HepG2 (cell line): ENCODE measurements at regions not wholly inside any gene's neighbourhood (a gene's known extent, or its start where the extent isn't known, plus 50 kb on each side); places are given as distances from the start of the nearest gene placed in this dataset.

Source experiments
- HDAC2 ChIP-seq: sonication (generic); formaldehyde crosslinking; IDR thresholded peaks from 2 replicates; pipeline ENCODE4 v1.4.0; 2020; ENCODE audit warnings: missing genetic modification reagents
- HMGXB3 ChIP-seq: sonication (generic); formaldehyde crosslinking; IDR thresholded peaks from 2 replicates; pipeline ENCODE4 v1.4.0; 2020; ENCODE audit warnings: missing genetic modification reagents, borderline replicate concordance
- MAZ ChIP-seq, 2 experiments: sonication (generic) in 1 of 2; formaldehyde crosslinking in 1 of 2; IDR thresholded peaks; 2 replicates each; pipeline versions ENCODE4 v1.5.0 to v1.6.1; 2012 to 2020; ENCODE audit warnings: low read depth in 2 of 2, mild to moderate bottlenecking in 2 of 2, borderline replicate concordance in 1 of 2, improper control_type of control experiment in 1 of 2, low read length in 1 of 2, missing genetic modification reagents in 1 of 2, moderate library complexity in 1 of 2
- NFIC ChIP-seq: IDR thresholded peaks from 2 replicates; pipeline ENCODE4 v1.6.1; 2012; ENCODE audit warnings: mild to moderate bottlenecking, low read length, inconsistent platforms
- NR2F1 ChIP-seq, 2 experiments: fragments of 450-650 bp in 1 of 2; formaldehyde crosslinking in 1 of 2; IDR thresholded peaks; 2 replicates each; pipeline versions ENCODE4 v1.5.0 to v1.6.1; 2016 to 2020; ENCODE audit warnings: mild to moderate bottlenecking in 1 of 2, missing compliant biosample characterization in 1 of 2, missing genetic modification reagents in 1 of 2, moderate library complexity in 1 of 2
- REPIN1 ChIP-seq: sonication (generic); formaldehyde crosslinking; IDR thresholded peaks from 2 replicates; pipeline ENCODE4 v1.8.0; 2022; ENCODE audit warnings: missing genetic modification reagents, low read depth, mild to moderate bottlenecking, borderline replicate concordance
- ZIK1 ChIP-seq: sonication (generic); formaldehyde crosslinking; IDR thresholded peaks from 2 replicates; pipeline ENCODE4 v1.5.0; 2020; ENCODE audit warnings: mild to moderate bottlenecking, low read depth, missing genetic modification reagents, borderline replicate concordance
- ZZZ3 ChIP-seq: sonication (generic); formaldehyde crosslinking; IDR thresholded peaks from 2 replicates; pipeline ENCODE4 v1.4.0; 2020; ENCODE audit warnings: missing genetic modification reagents, mild to moderate bottlenecking, borderline replicate concordance
- TF ChIP-seq, protein P1 (sequence below): sonication (generic); formaldehyde crosslinking; IDR thresholded peaks from 2 replicates; pipeline ENCODE4 v1.4.0; 2020; ENCODE audit warnings: mild to moderate bottlenecking, missing genetic modification reagents, borderline replicate concordance
- TF ChIP-seq, protein P2 (sequence below), 2 experiments: IDR thresholded peaks; 2 replicates each; pipeline ENCODE4 v1.6.1; 2011 to 2012; ENCODE audit warnings: low read length in 2 of 2, borderline replicate concordance in 1 of 2, low read depth in 1 of 2, mild to moderate bottlenecking in 1 of 2, moderate library complexity in 1 of 2

GRCh38 chr5:4386152-4386551 is 754.0 kb upstream of the ADAMTS16 start (continued):
- TF ChIP-seq, protein P1, sequence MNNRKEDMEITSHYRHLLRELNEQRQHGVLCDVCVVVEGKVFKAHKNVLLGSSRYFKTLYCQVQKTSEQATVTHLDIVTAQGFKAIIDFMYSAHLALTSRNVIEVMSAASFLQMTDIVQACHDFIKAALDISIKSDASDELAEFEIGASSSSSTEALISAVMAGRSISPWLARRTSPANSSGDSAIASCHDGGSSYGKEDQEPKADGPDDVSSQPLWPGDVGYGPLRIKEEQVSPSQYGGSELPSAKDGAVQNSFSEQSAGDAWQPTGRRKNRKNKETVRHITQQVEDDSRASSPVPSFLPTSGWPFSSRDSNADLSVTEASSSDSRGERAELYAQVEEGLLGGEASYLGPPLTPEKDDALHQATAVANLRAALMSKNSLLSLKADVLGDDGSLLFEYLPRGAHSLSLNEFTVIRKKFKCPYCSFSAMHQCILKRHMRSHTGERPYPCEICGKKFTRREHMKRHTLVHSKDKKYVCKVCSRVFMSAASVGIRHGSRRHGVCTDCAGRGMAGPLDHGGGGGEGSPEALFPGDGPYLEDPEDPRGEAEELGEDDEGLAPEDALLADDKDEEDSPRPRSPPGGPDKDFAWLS (CRISPR knock-in tag), result no peak
- TF ChIP-seq ZZZ3 (CRISPR knock-in tag) (no peak), HMGXB3 (CRISPR knock-in tag) (no peak), NFIC (no peak), ZIK1 (CRISPR knock-in tag) (no peak), NR2F1 (CRISPR knock-in tag; IDR thresholded peaks at IDR 0.05) (no peak), HDAC2 (CRISPR knock-in tag) (no peak), MAZ (IDR thresholded peaks at IDR 0.05; ENCODE audit: borderline replicate concordance, low read depth, low read length) (no peak), MAZ (CRISPR knock-in tag; IDR thresholded peaks at IDR 0.05; ENCODE audit: low read depth) (no peak), REPIN1 (no peak)
- TF ChIP-seq, protein P2, sequence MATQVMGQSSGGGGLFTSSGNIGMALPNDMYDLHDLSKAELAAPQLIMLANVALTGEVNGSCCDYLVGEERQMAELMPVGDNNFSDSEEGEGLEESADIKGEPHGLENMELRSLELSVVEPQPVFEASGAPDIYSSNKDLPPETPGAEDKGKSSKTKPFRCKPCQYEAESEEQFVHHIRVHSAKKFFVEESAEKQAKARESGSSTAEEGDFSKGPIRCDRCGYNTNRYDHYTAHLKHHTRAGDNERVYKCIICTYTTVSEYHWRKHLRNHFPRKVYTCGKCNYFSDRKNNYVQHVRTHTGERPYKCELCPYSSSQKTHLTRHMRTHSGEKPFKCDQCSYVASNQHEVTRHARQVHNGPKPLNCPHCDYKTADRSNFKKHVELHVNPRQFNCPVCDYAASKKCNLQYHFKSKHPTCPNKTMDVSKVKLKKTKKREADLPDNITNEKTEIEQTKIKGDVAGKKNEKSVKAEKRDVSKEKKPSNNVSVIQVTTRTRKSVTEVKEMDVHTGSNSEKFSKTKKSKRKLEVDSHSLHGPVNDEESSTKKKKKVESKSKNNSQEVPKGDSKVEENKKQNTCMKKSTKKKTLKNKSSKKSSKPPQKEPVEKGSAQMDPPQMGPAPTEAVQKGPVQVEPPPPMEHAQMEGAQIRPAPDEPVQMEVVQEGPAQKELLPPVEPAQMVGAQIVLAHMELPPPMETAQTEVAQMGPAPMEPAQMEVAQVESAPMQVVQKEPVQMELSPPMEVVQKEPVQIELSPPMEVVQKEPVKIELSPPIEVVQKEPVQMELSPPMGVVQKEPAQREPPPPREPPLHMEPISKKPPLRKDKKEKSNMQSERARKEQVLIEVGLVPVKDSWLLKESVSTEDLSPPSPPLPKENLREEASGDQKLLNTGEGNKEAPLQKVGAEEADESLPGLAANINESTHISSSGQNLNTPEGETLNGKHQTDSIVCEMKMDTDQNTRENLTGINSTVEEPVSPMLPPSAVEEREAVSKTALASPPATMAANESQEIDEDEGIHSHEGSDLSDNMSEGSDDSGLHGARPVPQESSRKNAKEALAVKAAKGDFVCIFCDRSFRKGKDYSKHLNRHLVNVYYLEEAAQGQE (IDR thresholded peaks at IDR 0.05; ENCODE audit: borderline replicate concordance in 1 of 2, low read depth in 1 of 2, low read length in 2 of 2), result no peak
- TF ChIP-seq, all 625 proteins: peak for 0
